HepG2 (cell line): ENCODE measurements at regions not wholly inside any gene's neighbourhood (a gene's known extent, or its start where the extent isn't known, plus 50 kb on each side); places are given as distances from the start of the nearest gene placed in this dataset.

ENCODE experiments used
- SIN3A ChIP-seq: IDR thresholded peaks from 2 replicates; pipeline ENCODE4 v1.6.1; 2011; ENCODE audit warnings: low read depth, mild to moderate bottlenecking, control low read depth, low read length, borderline replicate concordance
- TRIM22 ChIP-seq: fragments of 450-650 bp; IDR thresholded peaks from 2 replicates; pipeline ENCODE4 v1.6.1; 2017

DNA sequence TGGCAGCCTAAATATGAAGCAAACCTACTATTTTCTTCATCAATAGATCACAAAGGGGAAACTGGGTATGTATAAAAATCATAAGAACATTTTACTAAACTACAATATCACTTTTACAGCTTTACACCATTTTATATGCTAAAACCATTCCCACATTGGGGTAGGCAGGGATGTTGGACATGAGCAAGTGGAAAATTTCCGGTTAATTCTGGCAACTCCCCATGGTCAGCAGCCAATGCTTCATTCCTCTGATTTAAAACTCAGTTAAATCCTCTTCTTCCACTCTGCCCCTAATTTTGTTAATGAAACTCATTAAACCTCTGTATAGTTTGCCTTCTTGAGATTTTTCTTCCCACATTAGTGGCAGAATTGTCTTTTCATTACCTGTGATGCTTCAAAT, 552.5 kb upstream of the NECTIN3 start:
- TF ChIP-seq SIN3A (no peak), TRIM22 (no peak)
